BJ (cell line): ENCODE measurements at regions not wholly inside any gene's neighbourhood (a gene's known extent, or its start where the extent isn't known, plus 50 kb on each side); places are given as distances from the start of the nearest gene placed in this dataset. TPM values are rescaled to one million over a fixed set of nuclear protein-coding genes. Genes with fewer than 3 reads are reported as not detected.

ENCODE experiments used
- CTCF ChIA-PET: fragments of 350-600 bp; formaldehyde crosslinking; extraction: SDS; loops from one replicate; lab custom pipeline; 2021; ENCODE audit warnings: antibody characterized with exemption, inconsistent platforms; lab: Yijun Ruan, JAX
- POLR2A ChIA-PET: fragments of 300-600 bp; sonication (Branson Sonifier 250); formaldehyde crosslinking; extraction: SDS; loops from one replicate; lab custom pipeline; 2021; ENCODE audit warnings: antibody characterized with exemption; lab: Charles Lee
- DNase-seq: peaks from one replicate; pipeline ENCODE4 v3.0.0-alpha.2; 2011; ENCODE audit warnings: low read depth
- H3K27me3 ChIP-seq: 2 replicates; pipeline ENCODE4 v1.6.0; 2011; ENCODE audit warnings: low read length; ENCODE audit not compliant: control insufficient read depth, insufficient read depth
- H3K36me3 ChIP-seq: 2 replicates; pipeline ENCODE4 v1.5.1; 2011; ENCODE audit warnings: low read length; ENCODE audit not compliant: control insufficient read depth, insufficient read depth
- H3K4me3 ChIP-seq: 2 replicates; pipeline ENCODE4 v1.5.1; 2011; ENCODE audit warnings: low read depth, mild to moderate bottlenecking, control low read depth, low read length
- CTCF ChIP-seq: IDR thresholded peaks from 2 replicates; pipeline ENCODE4 v1.5.1; 2011; ENCODE audit warnings: low read depth, mild to moderate bottlenecking, control low read depth, inconsistent platforms, low read length, moderate library complexity; ENCODE audit not compliant: insufficient read depth
- small RNA-seq: library from RNA; depleted of rRNA; stranded (forward); fragments of <200 nt; gene quantifications from one replicate; pipeline ENCODE3, GENCODE V24; 2012; ENCODE audit warnings: low replicate concordance, low read depth; ENCODE audit not compliant: insufficient read length

DNA sequence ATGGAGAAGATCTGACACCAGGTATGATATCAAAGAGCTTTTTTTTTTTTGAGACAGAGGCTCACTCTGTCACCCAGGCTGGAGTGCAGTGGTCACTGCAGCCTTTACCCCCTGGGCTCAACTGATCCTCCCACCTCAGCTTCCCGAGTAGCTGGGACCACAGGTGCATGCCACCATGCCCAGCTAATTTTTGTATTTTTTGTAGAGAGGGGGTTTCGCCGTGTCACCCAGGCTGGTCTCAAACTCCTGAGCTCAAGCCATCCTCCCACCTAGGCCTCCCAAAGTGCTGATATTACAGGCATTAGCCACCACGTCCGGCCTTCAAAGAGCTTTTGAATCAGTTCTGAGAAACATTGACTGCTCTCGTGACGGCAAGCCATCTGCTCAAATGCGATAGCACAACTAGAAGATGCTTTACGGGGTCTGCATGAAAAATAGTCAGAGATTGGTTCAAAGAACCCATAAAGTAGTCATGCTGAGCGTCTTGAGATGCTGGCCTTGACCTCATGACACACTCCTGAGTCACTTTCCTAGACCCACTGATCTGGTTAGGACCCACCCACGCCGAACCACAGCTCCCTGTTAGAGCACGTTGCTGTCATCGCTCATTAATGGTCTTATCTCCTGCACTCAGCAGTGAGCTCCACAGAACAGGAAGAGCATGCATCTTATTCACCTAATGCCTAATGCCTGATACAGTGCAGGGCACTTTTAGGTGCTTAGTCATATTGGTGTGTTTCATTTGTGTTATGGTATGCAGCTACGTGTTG lies 57.0 kb upstream of the NR2F2 start:
- no peak overlapping the region for H3K4me3 ChIP-seq
- H3K27me3 ChIP-seq: no peaks in the 10 kb centered on the region
- peak; percentile 98 for DNase-seq
- ChIA-PET POLR2A (interaction anchor here (0.7 kb wide), 1 partner anchor 62 kb away, joined by 3 read pairs; no protein-coding TSS in a partner anchor), CTCF (interaction anchor here (1.4 to 1.8 kb wide), 2 partner anchors 54 to 1013 kb away, joined by 3 to 4 read pairs; no protein-coding TSS in a partner anchor)
- H3K36me3 ChIP-seq: peaks cover 1% of the 10 kb centered on the region; the same call in 1 of the 2 replicates
- no peak for TF ChIP-seq CTCF

DNA sequence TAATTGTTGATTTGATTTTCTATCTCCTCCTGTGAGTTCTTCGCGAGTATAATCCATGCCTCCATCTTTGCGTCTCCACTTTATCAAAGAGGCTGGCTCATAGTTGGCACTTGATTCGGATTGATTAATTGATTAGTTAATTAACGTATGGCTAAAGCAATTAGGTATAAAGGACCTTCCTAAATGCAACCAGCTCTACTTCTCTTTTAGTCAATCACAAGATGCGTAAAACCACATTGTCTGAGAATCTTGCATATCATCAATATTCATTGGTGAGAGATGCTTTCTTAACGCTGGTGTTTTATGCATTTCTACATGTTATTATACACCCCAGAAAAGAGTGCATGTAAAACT lies 56.4 kb upstream of the NR2F2 start:
- TF ChIP-seq CTCF: no peak
- H3K4me3 ChIP-seq: no peak overlapping the region
- CTCF ChIA-PET: interaction anchor here (1.4 to 1.8 kb wide), 2 partner anchors 54 to 1014 kb away, joined by 3 to 4 read pairs; no protein-coding TSS in a partner anchor
- POLR2A ChIA-PET: interaction anchor here (0.7 kb wide), 1 partner anchor 62 kb away, joined by 3 read pairs; no protein-coding TSS in a partner anchor
- DNase-seq: no peak
- H3K27me3 ChIP-seq: no peaks in the 10 kb centered on the region
- peaks cover 1% of the 10 kb centered on the region; the same call in 1 of the 2 replicates for H3K36me3 ChIP-seq

DNA sequence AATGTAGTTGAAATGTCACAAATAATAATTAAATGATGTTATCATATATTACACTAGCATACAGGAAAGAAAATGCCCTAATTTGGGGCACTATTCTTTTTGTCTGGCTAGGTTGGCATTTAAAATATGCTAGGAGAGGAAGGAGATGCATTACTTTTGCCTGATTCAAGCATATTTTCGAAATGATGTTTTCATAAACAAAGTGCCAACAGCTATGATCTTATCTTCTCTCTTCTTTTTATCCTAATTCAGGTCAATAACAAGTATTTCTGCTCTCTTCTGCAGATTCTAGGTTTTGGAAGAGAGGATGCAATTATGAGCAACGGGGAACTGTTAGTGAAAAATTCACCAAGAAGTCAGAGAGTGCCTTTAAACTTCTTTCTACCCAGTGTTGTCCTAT lies 55.8 kb upstream of the NR2F2 start:
- CTCF ChIA-PET: interaction anchor here (1.8 kb wide), 1 partner anchor 1015 kb away, joined by 4 read pairs; no protein-coding TSS in a partner anchor
- Histone ChIP-seq H3K36me3 (peaks cover 1% of the 10 kb centered on the region; the same call in 1 of the 2 replicates), H3K27me3 (no peaks in the 10 kb centered on the region), H3K4me3 (no peak overlapping the region)
- no peak for TF ChIP-seq CTCF
- POLR2A ChIA-PET: no interaction called here
- DNase-seq: no peak

- ChIA-PET CTCF (interaction anchor here (0.6 to 0.9 kb wide), 2 partner anchors 9 to 1698 kb away, joined by 3 to 4 read pairs; no protein-coding TSS in a partner anchor), POLR2A (interaction anchor here (0.6 to 1.0 kb wide), 2 partner anchors 23 to 95 kb away, joined by 4 to 6 read pairs; no protein-coding TSS in a partner anchor)
- DNase-seq: peak; percentile 71
- Histone ChIP-seq H3K27me3 (no peaks in the 10 kb centered on the region), H3K36me3 (peaks cover 2% of the 10 kb centered on the region; the same call in 1 of the 2 replicates), H3K4me3 (no peak overlapping the region)
- no peak for TF ChIP-seq CTCF
Observed at GRCh38 chr15:96276438-96277210, 53.9 kb upstream of the NR2F2 start.

Small RNA genes lying in the stretch of these regions (small RNA-seq; reads per million reads assigned to genes)
- not detected for gene AC012409.4
- not detected for gene RNU2-3P
